ENCODE measurements at regions not wholly inside any gene's neighbourhood (a gene's known extent, or its start where the extent isn't known, plus 50 kb on each side); places are given as distances from the start of the nearest gene placed in this dataset.
"Not testable (repeated sequence)": the region's sequence is repeated elsewhere in the genome, so short reads cannot be mapped to it uniquely, and the experiment has no call there.

DNA sequence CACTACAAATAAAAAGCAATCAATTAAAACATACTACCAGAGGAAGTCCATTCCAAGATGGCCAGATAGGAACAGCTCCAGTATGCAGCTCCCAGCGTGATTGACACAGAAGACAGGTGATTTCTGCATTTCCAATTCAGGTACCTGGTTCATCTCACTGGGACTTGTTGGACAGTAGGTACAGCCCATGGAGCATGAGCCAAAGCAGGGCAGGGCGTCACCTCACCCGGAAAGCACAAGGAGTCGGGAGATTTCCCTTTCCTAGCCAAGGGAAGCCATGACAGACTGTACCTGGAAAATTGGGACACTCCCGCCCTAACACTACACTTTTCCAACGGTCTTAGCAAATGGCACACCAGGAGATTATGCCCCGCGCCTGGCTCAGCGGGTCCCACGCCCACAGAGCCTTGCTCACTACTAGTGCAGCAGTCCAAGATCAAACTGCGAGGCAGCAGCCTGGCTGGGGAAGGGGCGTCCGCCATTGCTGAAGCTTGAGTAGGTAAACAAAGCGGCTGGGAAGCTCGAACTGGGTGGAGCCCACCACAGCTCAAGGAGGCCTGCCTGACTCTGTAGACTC is 106.0 kb downstream of the BUD13 start:
- not testable (repeated sequence) for DNase-seq (ENCODE audit: low spot score)

DNA sequence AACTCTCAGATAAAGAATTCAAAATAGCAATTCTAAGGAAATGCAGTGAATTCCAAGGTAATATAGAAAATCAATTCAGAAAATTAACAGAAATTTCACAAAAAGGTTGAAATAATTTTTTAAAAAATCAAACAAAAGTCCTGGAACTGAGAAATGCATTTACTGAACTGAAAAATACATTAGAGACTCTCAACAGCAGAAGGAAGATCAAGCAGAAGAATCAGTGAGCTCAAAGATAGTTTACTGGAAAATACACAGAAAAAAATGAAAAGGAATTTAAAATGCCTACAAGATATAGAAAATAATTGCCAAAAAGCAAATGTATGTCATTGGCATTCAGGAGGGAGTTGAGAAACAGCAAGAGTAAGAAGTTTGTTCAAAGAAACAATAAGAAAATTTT is 107.3 kb downstream of the BUD13 start:
- no peak for DNase-seq (ENCODE audit: low spot score)

DNA sequence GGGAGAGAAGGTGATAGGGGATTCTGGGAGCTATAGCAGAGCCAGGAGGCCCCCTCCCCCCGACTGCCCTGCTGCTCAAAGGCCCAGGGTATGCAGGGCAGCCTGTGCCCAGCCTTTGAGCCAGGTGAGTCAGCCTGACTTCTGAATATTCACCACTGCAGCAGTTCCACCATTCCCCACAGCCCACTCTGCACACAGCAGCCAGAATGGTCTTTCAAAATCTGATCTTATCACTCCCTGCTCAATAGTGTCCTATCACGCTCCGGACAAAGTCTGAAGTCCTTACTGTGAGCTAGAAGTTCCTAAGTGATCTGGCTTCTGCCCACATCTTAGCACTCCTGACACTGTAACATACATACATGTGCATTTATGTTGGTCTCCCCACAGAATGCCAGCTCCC is 111.7 kb downstream of the BUD13 start:
- no peak for DNase-seq (ENCODE audit: low spot score)

DNA sequence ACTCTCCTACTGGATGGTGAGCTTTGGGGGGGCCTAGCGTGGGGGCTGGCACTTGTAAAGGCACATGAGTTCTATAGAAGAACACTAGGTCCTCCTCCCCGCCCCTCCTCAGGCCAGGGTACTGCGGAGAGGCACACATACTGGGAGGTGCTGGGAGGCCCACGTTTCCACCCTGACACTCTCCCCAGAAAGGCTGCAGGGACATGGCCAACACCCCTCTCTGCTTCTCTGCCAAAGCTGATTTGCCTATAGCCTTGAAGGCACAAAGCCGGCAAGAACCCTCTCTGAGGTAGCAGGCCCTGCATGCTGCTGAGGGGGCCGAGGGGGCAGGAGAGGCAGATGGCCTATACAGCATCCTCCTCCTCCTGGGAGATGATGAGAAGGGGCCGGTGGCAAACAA is 112.8 kb downstream of the BUD13 start:
- no peak for DNase-seq (ENCODE audit: low spot score)

DNA sequence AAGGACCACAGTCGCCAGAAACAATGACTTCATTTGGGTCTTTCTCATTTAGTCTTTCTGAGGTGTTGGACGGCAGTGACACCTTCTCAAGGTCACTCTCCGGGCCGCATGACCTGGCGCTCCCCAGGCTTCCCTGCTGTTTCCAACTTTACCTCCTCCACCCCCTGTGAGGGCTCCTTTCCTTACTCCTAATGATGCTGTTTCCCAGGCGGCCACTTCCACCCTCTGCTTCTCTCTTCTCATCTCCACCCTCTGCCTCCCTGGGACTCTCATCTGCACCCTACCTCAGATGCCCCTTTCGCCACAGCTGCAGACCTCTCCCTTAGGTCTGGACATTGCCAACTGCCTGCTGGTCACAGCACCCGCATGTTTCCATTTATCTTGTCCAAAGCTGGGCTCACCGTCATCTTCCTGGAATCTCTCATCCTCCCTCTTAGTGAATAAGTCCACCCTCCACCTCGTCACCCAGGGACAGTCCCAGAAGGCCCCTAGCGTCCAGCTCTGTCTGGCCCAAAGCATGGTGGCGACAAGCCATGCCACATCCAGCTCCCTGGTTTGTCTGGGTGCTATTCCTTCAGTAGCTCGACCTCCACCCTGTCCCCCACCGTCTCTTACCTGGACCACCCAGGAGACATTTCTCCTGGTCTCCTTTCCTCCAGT is 113.8 kb downstream of the BUD13 start:
- no peak for DNase-seq (ENCODE audit: low spot score)

DNA sequence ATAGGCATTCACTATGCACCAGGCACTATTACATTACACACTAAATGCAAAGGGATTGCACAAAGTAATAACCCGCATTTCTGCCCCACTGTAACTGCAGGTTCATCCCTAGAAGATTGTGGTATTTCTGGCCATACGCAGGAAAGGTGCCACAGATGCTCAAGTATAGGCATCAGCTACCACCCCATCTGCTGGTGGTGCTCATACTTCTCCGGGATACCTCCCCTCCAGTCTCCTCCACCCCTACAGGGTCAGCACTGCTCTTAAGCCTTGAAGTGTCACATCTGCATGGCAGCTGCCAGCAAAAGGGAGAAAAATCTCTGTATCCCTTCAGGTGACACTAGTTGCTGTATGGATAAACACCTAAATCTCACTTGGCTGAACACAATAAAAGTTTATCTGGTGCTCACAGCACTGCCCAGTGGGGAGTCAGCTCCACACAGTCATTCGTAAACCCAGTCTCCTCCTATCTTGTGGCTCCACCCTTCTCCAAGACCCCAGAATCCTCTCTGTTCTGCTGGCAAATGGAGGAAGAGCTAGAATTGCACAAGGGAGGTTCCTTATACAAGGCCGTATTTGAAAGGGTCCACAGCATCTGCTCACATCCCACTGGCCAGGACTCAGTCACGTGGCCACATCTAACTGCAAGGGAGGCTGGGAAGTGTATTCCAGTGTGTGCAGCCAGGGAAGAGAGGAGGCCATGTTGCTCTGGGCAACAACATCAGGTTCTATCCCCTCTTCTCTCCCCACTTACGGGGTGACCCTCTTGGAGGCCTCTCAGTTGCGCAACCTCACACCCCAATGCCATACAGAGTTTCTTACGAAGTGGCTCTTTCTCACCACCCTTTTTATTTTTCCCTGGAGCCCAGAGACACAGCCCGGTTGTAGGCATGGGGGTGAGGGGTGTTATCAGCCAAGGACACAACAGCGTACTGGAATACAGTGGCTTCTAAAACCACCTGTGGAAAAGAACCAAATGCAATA is 114.7 kb downstream of the BUD13 start:
- DNase-seq (ENCODE audit: low spot score): peak; percentile 4

DNA sequence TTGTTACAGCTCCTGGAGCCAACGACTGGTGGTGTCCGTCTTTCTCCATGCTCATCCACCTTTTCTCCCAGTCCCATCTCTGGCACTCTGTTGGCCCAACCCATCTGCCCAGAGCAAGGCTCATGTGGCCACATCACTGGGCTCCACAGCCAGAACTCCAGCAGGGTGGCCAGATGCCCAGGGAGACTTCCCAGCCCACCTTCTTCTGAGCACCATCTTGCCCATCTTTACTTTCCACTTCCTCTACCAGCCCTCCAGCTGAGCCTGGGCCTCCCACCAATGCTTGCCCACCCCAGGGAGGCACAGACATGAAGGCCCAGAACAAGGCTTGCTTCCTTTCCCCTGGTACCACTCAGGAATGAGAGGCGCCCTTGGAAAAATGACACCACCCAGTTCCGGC is 116.8 kb downstream of the BUD13 start:
- DNase-seq (ENCODE audit: low spot score): peak; percentile 2

DNA sequence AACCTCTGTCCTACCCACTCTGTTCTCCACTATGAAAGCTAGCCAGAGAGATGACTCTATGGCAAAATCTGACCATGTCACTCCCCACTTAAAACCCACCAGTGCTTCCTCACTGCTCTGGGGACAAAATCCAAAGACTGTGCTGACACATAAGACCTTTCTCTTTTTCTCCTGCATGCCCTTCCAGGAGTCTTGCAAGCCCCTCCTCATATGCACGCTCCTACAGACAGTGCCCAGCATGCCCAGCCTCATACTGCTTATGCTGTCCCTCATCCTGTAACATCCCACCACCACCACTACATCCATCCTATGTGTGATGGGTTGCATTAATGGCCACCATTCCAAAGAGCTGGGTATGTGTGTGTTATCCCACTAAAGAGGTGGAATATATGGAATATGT is 118.3 kb downstream of the BUD13 start:
- no peak for DNase-seq (ENCODE audit: low spot score)

DNA sequence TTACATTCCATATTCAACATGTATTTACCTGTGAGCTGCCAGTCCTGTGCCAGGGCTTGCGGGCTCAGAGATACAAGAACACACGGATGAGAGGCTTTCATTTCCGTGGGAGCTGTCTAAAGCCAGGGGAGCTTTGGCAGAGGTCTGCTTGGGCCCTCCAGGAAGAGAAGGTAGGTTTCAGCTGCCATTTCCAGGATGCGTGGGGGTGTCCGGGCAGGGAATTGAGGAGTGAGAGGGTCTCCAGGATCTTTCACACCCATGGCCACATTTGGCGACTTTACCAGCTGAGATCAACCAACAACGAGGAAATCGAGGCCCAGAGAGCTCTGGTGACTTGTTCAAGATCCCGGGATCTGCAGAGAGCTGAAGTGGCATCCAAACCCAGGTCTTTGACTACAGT is 119.6 kb downstream of the BUD13 start:
- peak; percentile 4 for DNase-seq (ENCODE audit: low spot score)

DNA sequence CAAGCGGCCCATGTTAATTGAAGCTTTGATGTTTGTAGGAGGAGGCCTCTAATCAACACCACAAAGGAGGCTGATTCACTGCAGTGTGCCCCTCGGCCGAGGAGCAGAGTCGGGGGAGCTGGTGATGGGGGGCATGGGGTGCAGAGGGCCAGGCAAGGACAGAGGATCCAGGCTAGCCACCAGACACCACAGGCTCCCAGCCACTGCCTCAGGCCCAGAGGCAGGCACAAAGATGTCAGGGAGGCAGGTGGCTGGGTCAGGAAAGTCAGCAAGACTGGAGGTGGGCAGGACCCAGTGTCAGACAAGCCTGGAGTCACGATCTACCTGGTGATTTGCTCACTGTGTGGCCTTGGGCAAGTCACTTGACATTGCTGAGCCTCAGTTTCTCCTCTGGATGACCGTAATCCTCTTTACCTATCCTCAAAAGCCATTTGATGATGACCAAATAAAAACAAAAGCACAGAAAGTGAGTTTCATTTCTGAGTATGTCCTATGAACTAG is 121.0 kb downstream of the BUD13 start:
- DNase-seq (ENCODE audit: low spot score): peak; percentile 17

DNA sequence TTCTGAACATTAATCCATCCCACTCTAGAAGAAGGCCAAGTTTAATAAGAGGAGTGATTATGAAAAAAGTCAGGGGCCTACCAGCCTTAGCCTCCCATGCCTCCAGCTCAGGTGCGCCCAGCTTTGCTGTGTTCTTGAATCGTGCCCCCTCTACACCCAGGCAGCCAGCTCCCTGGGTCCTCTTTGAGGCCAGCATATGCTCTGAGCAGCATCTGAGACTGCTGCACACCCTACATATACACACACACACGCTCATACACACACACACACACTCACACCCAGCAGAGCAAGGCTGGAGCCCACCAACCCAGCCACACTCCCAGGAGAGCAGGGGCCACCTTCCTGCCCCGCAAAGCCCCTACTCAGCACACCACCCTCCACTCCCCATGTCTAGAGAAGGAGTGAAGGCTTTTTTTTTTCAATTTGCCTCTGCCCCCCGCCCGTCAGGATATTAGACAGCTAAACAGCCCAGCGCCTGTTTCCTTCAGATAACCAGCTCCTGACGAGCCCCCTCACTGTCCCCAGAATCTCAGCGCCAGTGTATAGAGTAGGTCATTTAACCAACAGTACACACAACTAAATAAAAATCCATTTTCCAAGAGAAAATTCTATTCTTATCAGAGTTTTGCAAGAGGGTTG is 121.6 kb downstream of the BUD13 start:
- peak; percentile 14 for DNase-seq (ENCODE audit: low spot score)

DNA sequence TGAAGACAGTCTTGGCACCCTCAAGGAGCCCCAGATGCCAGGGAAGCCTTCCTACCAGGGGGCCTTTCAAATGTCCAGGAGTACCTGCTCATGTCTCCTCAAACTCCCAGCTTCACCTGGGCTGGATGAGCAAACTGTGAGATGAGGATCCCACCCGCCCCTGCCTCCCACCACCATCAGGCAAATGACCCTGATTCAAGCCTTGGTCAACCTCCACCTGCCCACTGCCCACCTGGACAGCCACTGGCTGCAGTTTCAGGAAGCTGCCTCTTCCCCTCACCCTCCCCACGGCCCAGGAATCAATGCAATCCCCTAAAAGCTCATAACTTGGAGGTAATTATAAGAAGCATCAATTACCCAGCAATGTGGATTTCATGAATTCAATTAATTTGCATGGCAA is 122.7 kb downstream of the BUD13 start:
- peak; percentile 2 for DNase-seq (ENCODE audit: low spot score)

DNA sequence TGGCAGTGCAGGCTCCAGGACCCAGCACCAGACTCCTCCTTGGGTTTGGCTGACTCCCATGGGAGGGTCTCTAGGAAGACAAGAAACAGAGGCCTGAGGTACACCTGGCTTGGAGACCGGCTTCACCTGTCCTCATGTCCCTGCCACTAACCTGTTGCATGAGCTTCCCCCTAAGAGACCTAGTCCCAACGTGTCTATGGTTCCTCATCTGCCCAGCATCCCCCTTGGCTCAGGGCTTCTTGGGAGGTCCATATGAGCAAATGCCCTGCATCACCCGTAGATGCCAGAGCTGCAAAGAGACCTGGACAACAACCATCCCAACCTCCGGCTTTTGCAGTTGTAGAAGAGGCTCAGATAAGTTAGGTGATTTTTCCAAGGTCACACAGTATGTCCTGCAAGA is 123.5 kb downstream of the BUD13 start:
- peak; percentile 2 for DNase-seq (ENCODE audit: low spot score)

DNA sequence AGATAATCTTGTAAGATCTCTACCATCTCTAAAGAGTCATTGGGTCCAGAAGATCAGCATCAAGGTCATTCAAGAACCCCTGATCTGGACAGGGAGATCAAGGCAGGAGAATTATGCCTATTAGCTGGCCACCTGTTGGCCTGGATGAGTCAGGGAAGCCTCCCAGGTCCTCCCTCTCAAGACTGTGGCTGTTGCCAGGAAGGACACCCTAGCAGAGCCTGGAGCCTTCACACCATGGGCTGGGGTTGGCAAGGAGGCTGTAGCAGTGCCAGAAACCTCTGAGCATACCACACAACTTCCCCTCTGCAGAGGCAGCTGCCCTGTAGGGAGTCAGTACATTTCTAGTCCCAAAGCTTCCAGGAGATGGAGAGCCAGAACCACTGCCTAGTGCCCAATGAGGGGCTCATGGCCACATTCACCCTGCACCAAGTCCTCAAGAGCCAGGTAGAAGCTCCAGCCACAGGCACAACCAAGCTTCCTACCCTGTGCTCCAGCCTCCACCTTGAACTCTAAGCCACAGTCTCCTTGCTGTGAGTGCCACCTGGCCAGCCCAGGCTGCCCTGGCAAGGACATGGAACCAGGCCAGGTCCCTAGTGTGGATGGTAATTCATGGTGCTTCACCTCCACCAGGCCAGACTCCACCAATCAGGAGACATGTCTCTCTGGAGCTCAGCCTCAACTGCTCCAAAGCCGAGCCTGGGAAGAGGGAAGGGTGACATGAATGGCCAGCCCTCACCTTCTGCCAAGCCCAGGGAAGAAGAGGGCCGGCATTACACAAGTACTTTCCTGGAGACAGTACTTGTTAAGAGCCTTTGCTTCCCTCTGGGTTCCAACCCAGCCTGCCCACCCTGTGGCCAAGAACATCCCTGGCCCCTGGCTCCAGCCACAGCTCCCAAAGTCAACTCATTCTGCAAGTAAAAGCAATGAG is 124.3 kb downstream of the BUD13 start:
- DNase-seq (ENCODE audit: low spot score): peak; percentile 11

DNA sequence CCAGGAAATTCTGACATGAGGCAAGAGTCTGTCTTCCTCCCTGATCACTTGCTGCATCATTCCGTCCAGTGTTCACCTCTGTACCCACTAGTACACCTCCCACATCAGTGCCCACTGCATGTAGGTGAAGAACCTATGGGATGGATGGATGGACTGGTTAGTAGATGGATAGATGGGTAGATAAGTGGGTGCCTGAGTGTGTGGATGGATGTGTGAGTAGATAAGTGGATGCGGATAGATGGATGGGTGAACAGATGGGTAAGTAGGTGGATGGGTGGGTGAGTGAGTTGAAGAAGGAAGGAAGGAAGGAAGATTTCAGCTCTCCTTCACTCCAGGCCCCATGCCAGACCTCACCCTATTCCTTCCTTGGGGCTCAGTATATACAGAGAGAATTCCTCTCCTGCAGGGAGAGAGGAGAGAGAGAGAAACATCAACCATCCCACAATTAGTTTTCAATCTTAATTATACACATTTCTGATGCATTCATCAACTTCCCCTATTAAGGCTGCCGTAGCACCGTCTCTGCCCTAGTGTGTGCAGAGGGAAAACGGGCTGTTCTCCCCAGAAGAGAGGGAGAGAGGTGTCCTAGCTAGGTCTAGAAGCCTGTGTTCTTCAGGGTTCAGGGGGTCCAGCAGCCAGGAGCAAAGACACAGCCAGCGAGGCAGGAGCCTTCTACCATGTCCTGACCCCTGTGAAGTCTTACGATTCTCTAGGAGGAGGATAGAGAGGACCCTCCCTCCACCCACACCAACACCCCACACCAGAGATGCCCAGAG is 125.3 kb downstream of the BUD13 start:
- DNase-seq (ENCODE audit: low spot score): peak; percentile 5

DNA sequence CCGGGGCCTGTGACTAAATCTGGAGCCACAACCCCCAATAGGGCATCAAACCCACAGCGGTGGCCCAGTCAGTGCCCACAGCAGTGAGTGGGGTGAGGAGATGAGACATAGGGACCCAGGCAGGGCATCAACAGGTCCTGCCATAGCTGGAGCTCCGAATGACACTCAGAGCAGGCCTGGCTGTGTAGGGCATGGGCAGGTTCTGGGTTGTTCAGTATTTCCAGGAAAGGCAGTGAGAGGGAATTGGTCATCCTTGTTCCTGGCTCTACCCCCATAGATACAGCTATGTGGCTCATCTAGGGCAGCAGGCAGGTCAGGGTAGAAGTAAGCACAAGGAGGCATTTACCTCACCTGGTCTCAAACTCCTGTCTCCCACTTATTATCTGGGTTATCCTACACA is 126.6 kb downstream of the BUD13 start:
- peak; percentile 4 for DNase-seq (ENCODE audit: low spot score)

DNA sequence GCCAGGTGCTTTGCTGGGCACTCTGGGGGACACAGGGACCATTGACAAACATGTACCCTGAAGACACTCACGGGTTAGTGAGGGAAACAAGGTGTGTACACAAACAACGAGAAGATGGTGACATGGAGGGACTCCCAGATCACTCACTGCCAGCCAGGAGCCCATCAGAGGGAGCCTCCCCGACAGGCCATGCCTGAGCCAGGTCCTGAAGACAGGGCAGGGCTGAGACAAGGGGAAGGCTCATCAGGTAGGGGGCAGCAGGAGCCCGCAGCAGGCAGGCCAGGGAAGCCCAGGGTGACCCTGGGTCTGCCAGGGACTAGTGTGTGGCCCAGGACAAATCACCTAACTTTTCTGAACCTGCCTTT is 127.9 kb downstream of the BUD13 start:
- peak; percentile 32 for DNase-seq (ENCODE audit: low spot score)

DNA sequence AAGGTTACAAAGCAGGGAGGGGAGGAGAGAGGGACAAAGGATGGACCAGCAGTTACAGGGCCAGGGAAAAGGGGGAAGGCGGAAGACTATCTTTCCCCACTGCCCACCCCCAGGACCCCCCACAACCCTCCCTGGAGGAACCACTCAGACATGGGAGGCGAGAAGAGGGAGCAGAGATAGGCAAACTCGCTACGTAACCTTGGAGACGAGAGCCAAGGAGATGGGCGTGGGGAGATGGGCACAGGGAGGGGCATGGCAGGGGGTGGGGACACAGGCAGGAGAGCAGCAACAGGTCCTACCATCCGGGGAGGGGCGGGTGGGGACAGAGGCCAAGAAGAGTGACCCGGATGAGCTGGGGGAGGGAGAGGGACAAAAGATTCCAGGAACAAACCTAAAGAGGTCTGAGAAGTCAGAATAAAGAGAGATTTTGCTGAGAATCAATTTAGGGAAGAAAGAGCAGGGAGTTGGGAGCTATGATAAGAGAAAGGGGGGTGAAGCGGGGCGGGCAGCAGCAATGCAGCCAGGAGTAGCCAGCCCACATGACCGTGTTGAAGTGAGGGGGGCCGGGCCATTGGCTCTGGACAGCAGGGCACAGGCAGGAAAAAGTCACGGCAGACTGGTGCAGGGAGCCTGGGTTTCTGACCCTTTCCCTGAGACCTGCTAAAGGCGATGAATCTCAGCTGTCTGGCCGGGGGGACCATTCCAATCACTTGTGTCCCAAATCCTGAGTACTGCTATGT is 128.4 kb downstream of the BUD13 start:
- peak; percentile 17 for DNase-seq (ENCODE audit: low spot score)

DNA sequence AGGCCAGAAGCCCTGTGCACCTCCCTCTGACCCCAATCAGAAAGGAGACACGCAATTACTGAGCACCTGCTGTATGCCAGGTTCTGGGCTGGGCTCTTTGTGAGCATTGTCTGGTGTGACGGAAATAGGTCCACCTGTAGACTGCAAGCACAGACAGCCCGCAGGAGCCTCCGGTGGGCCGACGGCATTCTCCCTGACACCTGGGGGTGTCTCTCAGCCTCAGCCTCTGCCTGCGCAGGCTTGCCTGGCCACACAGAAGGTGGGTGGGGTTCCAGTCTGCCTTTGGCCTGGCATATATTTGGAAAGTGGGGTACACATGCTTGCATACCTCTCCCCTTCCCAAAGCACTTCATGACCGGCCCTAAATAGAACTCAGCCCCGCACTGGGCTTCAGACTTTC is 129.3 kb downstream of the BUD13 start:
- peak; percentile 12 for DNase-seq (ENCODE audit: low spot score)

DNA sequence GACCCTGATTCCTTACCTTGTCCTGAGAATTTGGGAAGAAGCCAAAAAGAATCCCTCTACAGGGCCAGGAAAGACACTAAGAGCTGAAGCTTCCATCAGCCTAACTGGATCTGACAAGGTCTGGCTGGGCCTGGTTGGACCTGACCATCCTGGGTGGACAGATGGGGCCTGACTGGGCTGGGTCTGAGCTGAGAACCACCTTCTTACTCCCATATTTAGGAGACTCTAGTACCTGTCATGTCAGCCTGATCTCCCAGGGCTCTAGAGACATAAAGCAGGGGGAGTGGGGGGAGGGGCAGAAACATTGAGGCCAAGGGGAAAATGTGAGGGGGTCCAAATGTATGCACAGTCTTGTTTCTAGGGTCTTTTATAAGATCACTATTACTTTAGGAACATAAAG is 129.9 kb downstream of the BUD13 start:
- peak; percentile 6 for DNase-seq (ENCODE audit: low spot score)
